ENCODE measurements at regions not wholly inside any gene's neighbourhood (a gene's known extent, or its start where the extent isn't known, plus 50 kb on each side); places are given as distances from the start of the nearest gene placed in this dataset.

DNA sequence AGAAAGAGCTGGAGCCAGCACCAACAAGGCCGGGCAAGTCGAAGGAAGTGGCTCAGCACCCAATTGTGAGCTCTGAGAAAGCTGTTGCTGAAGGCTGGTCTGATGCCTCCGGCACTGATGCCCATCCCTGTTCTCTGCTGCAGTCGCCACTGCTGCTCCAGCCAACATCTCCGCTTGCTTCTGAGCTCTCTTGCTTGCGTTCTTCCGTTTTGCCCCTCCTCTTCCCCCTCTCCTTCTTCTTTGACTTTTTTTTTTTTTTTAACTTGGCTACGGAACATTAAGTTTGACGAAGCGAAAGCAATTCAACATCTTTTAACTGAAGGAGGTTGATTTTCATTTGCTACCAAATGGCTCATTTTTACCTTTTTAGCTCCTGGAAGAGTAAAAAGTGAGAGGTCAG, 442.9 kb downstream of the MCTP2 start:
- H3K36me3 ChIP-seq (ENCODE audit: control insufficient read depth, insufficient read depth, low read length): no peaks in the 10 kb centered on the region
- no peak overlapping the region for H3K27ac ChIP-seq (ENCODE audit: low read depth, low read length, severe bottlenecking)
- no peak overlapping the region for H3K4me3 ChIP-seq (ENCODE audit: extremely low read depth, insufficient read depth, low read length, poor library complexity, severe bottlenecking)
- H3K4me1 ChIP-seq (ENCODE audit: control insufficient read depth, insufficient read depth, low read length, poor library complexity, severe bottlenecking): no peaks in the 10 kb centered on the region
- 96 to 99% methylated on average over 7 of the region's 10 CpGs for WGBS, 2 experiments (ENCODE audit: insufficient coverage in 2 of 2)
- no peaks in the 10 kb centered on the region for H3K9me3 ChIP-seq (ENCODE audit: control insufficient read depth, low read length)

DNA sequence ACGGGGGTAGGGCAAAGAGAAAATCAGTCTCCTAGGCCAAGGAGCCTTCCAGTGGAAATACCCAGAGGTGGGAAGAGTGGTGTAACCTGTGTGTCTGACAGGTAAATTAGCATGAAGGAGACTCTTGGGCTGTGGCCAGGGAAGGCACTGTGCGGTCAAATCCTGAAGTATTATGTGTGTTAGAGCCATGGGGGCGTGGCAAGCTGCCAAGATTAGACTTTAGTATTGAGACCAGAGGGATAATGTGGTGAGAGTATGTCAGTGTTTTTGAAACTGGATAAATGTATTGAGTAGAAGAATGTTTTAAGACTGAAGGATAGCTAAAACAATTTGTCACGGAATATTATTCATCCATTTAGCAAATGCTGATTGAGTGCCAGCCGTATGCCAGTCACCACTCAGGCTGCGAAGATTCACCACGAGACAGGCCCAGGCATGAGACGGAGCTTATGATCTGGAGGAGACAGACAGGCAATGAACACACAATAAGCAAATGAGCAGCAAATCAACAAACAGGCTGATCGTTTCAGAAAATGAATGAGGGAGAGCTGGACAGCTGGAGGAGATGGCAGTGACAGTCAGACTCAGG, 445.9 kb downstream of the MCTP2 start:
- no peak overlapping the region for H3K27ac ChIP-seq (ENCODE audit: low read depth, low read length, severe bottlenecking)
- no peaks in the 10 kb centered on the region for H3K36me3 ChIP-seq (ENCODE audit: control insufficient read depth, insufficient read depth, low read length)
- no peaks in the 10 kb centered on the region for H3K4me1 ChIP-seq (ENCODE audit: control insufficient read depth, insufficient read depth, low read length, poor library complexity, severe bottlenecking)
- H3K9me3 ChIP-seq (ENCODE audit: control insufficient read depth, low read length): no peaks in the 10 kb centered on the region
- 90 to 93% methylated on average over 9 of the region's 9 CpGs for WGBS, 2 experiments (ENCODE audit: insufficient coverage in 2 of 2)
- H3K4me3 ChIP-seq (ENCODE audit: extremely low read depth, insufficient read depth, low read length, poor library complexity, severe bottlenecking): no peak overlapping the region

DNA sequence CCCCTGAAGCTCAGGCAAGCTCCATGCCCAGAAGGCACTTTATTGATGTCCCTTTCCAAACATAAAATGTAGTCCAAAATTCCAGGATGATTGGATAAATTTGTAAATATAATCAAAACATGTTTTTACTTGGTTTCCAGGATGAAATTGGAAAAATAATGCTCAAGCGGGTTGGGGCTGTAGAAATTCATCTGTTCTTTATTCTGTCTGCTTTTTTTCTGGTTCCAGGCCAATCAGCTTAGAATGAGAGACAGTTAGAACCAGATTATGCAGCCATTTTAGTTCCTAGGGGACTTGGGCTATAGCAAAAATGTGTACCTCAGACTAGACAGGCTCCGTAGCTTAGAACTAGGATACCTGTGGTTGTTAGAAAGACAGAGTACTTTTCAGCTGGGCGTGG, 450.8 kb downstream of the MCTP2 start:
- no peaks in the 10 kb centered on the region for H3K4me1 ChIP-seq (ENCODE audit: control insufficient read depth, insufficient read depth, low read length, poor library complexity, severe bottlenecking)
- H3K36me3 ChIP-seq (ENCODE audit: control insufficient read depth, insufficient read depth, low read length): no peaks in the 10 kb centered on the region
- H3K4me3 ChIP-seq (ENCODE audit: extremely low read depth, insufficient read depth, low read length, poor library complexity, severe bottlenecking): no peak overlapping the region
- no peaks in the 10 kb centered on the region for H3K9me3 ChIP-seq (ENCODE audit: control insufficient read depth, low read length)
- H3K27ac ChIP-seq (ENCODE audit: low read depth, low read length, severe bottlenecking): no peak overlapping the region
- 79 to 86% methylated on average over 3 of the region's 3 CpGs for WGBS, 2 experiments (ENCODE audit: insufficient coverage in 2 of 2)

DNA sequence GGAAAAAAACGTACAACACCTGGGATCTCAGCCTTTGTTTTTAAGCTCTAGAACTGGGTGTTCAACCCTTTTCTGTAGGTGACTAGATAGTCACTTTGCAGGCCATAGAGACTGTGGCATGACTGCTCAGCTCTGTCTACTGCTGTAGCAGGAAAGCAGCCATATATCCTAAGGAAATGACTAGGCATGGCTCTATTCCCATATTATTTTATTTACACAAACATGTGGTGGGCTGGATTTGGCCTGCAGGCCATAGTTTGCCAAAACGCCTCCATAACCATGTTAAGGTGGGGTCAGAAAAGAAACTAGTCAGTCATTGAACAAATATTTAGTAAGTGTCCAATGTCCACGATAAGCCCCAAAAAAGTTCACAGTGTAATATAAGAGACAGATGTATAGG, 452.5 kb downstream of the MCTP2 start:
- Histone ChIP-seq H3K36me3 (ENCODE audit: control insufficient read depth, insufficient read depth, low read length) (no peaks in the 10 kb centered on the region), H3K4me1 (ENCODE audit: control insufficient read depth, insufficient read depth, low read length, poor library complexity, severe bottlenecking) (no peaks in the 10 kb centered on the region), H3K4me3 (ENCODE audit: extremely low read depth, insufficient read depth, low read length, poor library complexity, severe bottlenecking) (no peak overlapping the region), H3K27ac (ENCODE audit: low read depth, low read length, severe bottlenecking) (no peak overlapping the region), H3K9me3 (ENCODE audit: control insufficient read depth, low read length) (no peaks in the 10 kb centered on the region)
- 74 to 86% methylated on average over 1 of the region's 3 CpGs for WGBS, 2 experiments (ENCODE audit: insufficient coverage in 2 of 2)

DNA sequence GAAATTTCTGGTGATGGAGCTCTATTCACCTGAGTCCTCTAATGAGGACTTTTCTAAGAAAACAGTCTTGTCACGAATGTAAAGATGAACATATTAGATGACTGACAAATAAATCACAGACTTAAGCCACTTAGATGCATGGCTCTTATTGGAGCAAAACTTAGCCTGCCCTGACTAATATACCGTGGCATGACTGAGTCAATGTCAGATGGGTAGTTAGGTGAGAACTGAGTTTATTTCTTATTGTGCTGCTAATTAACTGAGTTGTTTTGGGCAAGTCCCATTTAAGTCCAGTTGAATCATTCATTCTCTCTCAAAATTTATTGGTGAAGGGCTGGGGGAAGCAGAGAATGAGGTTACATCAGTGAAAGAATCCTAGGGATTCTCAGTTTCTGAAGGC, 459.8 kb downstream of the MCTP2 start:
- Histone ChIP-seq H3K36me3 (ENCODE audit: control insufficient read depth, insufficient read depth, low read length) (no peaks in the 10 kb centered on the region), H3K4me1 (ENCODE audit: control insufficient read depth, insufficient read depth, low read length, poor library complexity, severe bottlenecking) (peaks cover 4% of the 10 kb centered on the region)
- WGBS, 2 experiments (ENCODE audit: insufficient coverage in 2 of 2): 60% methylated on average over 1 of the region's 2 CpGs; no CpG with 5 or more reads in 1 of the 2 experiments

DNA sequence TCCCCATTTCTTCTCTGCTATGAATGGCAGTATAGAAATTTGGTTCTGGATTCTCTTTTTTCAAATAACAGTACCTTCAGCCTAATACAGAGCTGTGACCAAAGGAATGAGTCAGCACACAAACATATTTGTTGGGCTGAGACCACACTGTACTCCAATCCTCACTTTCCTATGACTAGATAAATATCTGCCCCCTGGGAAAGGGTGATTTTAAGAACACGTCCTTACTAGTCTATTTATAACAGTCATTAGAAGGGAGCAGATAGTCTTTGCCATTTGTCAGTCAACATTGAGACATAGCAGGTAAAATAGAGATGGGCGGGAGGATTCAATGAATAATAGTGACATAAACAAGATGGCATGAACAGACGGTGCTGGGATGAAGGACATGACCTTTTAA, 461.3 kb downstream of the MCTP2 start:
- Histone ChIP-seq H3K36me3 (ENCODE audit: control insufficient read depth, insufficient read depth, low read length) (no peaks in the 10 kb centered on the region), H3K4me3 (ENCODE audit: extremely low read depth, insufficient read depth, low read length, poor library complexity, severe bottlenecking) (no peak overlapping the region), H3K4me1 (ENCODE audit: control insufficient read depth, insufficient read depth, low read length, poor library complexity, severe bottlenecking) (peaks cover 4% of the 10 kb centered on the region), H3K27ac (ENCODE audit: low read depth, low read length, severe bottlenecking) (no peak overlapping the region), H3K9me3 (ENCODE audit: control insufficient read depth, low read length) (no peaks in the 10 kb centered on the region)
- WGBS, 2 experiments (ENCODE audit: insufficient coverage in 2 of 2): no CpG with 5 or more reads among the region's 3 CpGs

More for the DNA sequence above, 459.8 kb downstream of the MCTP2 start:
- no peak overlapping the region for H3K27ac ChIP-seq (ENCODE audit: low read depth, low read length, severe bottlenecking)
- H3K4me3 ChIP-seq (ENCODE audit: extremely low read depth, insufficient read depth, low read length, poor library complexity, severe bottlenecking): no peak overlapping the region
- no peaks in the 10 kb centered on the region for H3K9me3 ChIP-seq (ENCODE audit: control insufficient read depth, low read length)

DNA sequence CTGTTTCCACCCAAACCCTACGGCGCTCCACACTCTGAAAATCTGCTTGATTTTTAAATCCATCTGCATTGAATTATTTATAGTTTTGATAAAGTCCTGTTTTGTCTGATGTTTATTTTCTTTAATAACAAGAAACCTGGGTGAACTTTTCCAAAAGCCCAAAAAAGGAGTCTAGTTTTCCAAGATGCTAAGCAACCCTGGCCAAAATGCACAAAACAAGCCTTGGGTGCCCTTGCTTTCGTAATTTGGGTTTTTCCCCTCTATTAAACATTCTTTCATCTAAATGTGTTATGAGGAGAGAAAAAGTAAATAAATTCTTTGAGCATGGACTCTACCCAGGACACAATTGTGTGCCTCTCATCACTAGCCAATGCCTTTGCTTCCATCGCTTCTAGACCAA, 468.9 kb downstream of the MCTP2 start:
- no peak overlapping the region for H3K27ac ChIP-seq (ENCODE audit: low read depth, low read length, severe bottlenecking)
- 100% methylated on average over 1 of the region's 4 CpGs; no CpG with 5 or more reads in 1 of the 2 experiments for WGBS, 2 experiments (ENCODE audit: insufficient coverage in 2 of 2)
- H3K4me1 ChIP-seq (ENCODE audit: control insufficient read depth, insufficient read depth, low read length, poor library complexity, severe bottlenecking): peaks cover 5% of the 10 kb centered on the region
- H3K36me3 ChIP-seq (ENCODE audit: control insufficient read depth, insufficient read depth, low read length): no peaks in the 10 kb centered on the region
- no peak overlapping the region for H3K4me3 ChIP-seq (ENCODE audit: extremely low read depth, insufficient read depth, low read length, poor library complexity, severe bottlenecking)
- no peaks in the 10 kb centered on the region for H3K9me3 ChIP-seq (ENCODE audit: control insufficient read depth, low read length)

DNA sequence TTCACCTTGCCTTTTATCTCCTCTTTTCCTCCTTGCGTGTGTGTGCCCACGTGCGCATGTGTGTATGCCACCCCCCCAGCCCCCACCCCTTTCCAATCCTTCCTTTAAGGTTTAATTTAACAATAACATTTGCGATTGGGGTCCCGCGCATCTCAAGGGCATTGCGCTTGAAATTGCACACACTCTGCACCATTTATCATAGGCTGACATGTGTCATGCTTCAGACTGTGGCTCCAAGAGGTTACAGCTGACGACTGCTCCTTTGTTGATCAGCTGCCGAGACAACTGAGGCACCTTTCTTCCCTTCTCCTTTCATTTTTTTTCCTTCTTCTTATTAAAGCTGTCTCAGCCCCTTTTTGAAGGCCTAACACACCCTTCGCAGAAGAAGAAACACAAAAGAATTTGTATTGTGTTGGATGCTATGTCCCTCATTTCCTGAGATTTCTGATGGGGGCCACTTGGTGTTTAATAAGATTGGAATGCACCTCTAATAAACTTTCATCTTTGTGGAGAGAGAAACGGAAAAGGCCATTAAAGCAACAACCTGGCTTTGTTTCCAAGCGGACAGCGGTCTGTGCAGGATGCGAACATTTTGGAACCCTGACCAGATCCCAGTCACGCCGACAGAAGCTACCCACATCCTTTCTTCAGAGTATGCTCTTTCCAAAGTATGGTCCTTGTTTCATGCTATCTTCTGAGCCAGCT, 470.1 kb downstream of the MCTP2 start:
- Histone ChIP-seq H3K4me3 (ENCODE audit: extremely low read depth, insufficient read depth, low read length, poor library complexity, severe bottlenecking) (no peak overlapping the region), H3K9me3 (ENCODE audit: control insufficient read depth, low read length) (no peaks in the 10 kb centered on the region), H3K36me3 (ENCODE audit: control insufficient read depth, insufficient read depth, low read length) (no peaks in the 10 kb centered on the region), H3K4me1 (ENCODE audit: control insufficient read depth, insufficient read depth, low read length, poor library complexity, severe bottlenecking) (peaks cover 5% of the 10 kb centered on the region), H3K27ac (ENCODE audit: low read depth, low read length, severe bottlenecking) (no peak overlapping the region)
- WGBS, 2 experiments (ENCODE audit: insufficient coverage in 2 of 2): 91 to 94% methylated on average over 14 of the region's 16 CpGs

DNA sequence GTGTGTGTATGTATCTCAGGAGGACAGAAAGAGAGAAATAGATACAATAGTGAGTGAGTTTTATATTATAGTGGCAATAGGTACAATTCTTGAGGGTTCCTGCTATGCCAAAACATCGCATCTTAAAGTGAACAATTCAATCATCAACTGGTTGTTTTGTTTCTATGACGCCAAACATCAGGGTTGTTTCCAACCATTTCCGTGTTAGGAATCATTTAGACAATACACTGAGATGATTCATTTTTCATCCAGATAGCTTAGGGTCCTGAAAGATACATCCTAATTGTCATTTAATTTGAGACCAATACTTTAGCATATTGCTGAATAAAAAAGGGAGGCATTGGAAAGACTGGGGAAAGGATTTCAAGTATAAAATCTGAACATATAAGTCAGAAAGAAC, 472.2 kb downstream of the MCTP2 start:
- no peak overlapping the region for H3K27ac ChIP-seq (ENCODE audit: low read depth, low read length, severe bottlenecking)
- no peak overlapping the region for H3K4me3 ChIP-seq (ENCODE audit: extremely low read depth, insufficient read depth, low read length, poor library complexity, severe bottlenecking)
- no peaks in the 10 kb centered on the region for H3K36me3 ChIP-seq (ENCODE audit: control insufficient read depth, insufficient read depth, low read length)
- no peaks in the 10 kb centered on the region for H3K9me3 ChIP-seq (ENCODE audit: control insufficient read depth, low read length)
- peaks cover 5% of the 10 kb centered on the region for H3K4me1 ChIP-seq (ENCODE audit: control insufficient read depth, insufficient read depth, low read length, poor library complexity, severe bottlenecking)
- 87 to 96% methylated on average over 2 to 3 of the region's 3 CpGs for WGBS, 2 experiments (ENCODE audit: insufficient coverage in 2 of 2)

DNA sequence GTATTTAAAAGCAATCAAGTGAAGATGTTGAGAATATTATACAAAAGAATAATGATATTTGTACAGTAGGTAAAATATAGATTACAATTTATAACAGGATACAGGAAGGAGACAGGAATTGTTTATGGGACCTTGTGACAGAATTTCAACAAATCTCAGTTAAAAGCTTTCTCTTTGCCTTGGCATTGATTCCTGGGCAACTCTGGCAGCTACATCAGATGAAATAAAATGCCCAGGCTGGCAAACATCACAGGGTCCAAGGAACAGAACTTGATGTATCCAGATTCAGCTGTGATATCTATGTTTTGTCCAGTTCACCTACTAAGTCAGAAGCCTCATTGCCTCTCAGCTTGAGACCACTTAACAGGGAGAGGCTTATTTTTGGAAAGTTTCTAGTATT, 473.1 kb downstream of the MCTP2 start:
- no peaks in the 10 kb centered on the region for H3K9me3 ChIP-seq (ENCODE audit: control insufficient read depth, low read length)
- no peak overlapping the region for H3K4me3 ChIP-seq (ENCODE audit: extremely low read depth, insufficient read depth, low read length, poor library complexity, severe bottlenecking)
- H3K36me3 ChIP-seq (ENCODE audit: control insufficient read depth, insufficient read depth, low read length): no peaks in the 10 kb centered on the region

DNA sequence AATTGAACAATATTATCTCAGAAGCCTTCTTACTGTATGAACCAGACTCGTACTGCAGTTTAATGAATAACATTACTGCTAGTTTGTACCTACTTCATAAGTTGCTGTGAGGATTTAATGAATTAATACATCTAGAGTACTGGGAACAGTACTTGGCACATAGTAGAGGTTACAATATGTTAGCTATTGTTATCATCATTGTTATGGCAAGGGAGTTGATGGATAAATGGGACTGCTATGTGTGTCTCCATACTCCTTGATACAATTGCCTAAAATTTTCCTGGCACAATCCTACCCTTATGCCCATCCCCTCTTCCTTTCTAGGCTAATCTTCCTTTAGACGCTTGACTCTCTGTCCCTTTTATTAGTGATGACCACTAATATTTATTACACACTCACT, 473.6 kb downstream of the MCTP2 start:
- Histone ChIP-seq H3K27ac (ENCODE audit: low read depth, low read length, severe bottlenecking) (no peak overlapping the region), H3K36me3 (ENCODE audit: control insufficient read depth, insufficient read depth, low read length) (no peaks in the 10 kb centered on the region), H3K4me3 (ENCODE audit: extremely low read depth, insufficient read depth, low read length, poor library complexity, severe bottlenecking) (no peak overlapping the region), H3K9me3 (ENCODE audit: control insufficient read depth, low read length) (no peaks in the 10 kb centered on the region), H3K4me1 (ENCODE audit: control insufficient read depth, insufficient read depth, low read length, poor library complexity, severe bottlenecking) (peaks cover 5% of the 10 kb centered on the region)
- 100% methylated on average over 1 of the region's 2 CpGs for WGBS, 2 experiments (ENCODE audit: insufficient coverage in 2 of 2)

More for the DNA sequence above, 473.1 kb downstream of the MCTP2 start:
- Histone ChIP-seq H3K27ac (ENCODE audit: low read depth, low read length, severe bottlenecking) (no peak overlapping the region), H3K4me1 (ENCODE audit: control insufficient read depth, insufficient read depth, low read length, poor library complexity, severe bottlenecking) (peaks cover 5% of the 10 kb centered on the region)
